GM12864 (cell line): ENCODE measurements at regions not wholly inside any gene's neighbourhood (a gene's known extent, or its start where the extent isn't known, plus 50 kb on each side); places are given as distances from the start of the nearest gene placed in this dataset.

Experiments used
- DNase-seq: peaks from one replicate; pipeline ENCODE4 v3.0.0-alpha.2; 2011; ENCODE audit warnings: low read depth
- H3K4me3 ChIP-seq: 2 replicates; pipeline ENCODE4 v1.5.1; 2011; ENCODE audit warnings: mild to moderate bottlenecking, low read depth, low read length, control low read depth
- TF ChIP-seq, protein P1 (sequence below): IDR thresholded peaks from 2 replicates; pipeline ENCODE4 v1.5.1; 2011; ENCODE audit warnings: low read depth, mild to moderate bottlenecking, moderate library complexity, low read length, control low read depth, inconsistent platforms; ENCODE audit errors: missing control alignments

DNA sequence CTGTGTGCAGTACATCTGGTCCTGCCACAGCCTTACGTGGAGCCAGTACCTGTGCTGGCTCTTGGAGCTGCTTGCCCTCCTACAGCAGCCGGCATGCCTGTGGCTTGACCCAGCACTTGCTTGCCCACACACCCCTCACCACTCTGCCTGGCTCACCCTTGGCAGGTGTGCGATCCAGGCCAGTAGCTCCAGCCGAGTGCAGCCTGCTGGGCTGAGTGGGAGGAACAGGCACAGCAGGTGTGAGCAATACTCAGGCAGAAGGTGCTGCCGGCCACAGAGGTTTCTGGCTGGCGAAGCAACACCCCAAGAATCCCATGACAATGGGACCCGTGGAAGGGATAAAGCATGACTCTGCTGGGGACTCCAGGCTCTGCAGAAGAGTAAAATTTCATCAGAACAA is 173.5 kb upstream of the ADCY1 start:
- TF ChIP-seq, protein P1, sequence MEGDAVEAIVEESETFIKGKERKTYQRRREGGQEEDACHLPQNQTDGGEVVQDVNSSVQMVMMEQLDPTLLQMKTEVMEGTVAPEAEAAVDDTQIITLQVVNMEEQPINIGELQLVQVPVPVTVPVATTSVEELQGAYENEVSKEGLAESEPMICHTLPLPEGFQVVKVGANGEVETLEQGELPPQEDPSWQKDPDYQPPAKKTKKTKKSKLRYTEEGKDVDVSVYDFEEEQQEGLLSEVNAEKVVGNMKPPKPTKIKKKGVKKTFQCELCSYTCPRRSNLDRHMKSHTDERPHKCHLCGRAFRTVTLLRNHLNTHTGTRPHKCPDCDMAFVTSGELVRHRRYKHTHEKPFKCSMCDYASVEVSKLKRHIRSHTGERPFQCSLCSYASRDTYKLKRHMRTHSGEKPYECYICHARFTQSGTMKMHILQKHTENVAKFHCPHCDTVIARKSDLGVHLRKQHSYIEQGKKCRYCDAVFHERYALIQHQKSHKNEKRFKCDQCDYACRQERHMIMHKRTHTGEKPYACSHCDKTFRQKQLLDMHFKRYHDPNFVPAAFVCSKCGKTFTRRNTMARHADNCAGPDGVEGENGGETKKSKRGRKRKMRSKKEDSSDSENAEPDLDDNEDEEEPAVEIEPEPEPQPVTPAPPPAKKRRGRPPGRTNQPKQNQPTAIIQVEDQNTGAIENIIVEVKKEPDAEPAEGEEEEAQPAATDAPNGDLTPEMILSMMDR: no peak
- no peak overlapping the region for H3K4me3 ChIP-seq
- DNase-seq: no peak

DNA sequence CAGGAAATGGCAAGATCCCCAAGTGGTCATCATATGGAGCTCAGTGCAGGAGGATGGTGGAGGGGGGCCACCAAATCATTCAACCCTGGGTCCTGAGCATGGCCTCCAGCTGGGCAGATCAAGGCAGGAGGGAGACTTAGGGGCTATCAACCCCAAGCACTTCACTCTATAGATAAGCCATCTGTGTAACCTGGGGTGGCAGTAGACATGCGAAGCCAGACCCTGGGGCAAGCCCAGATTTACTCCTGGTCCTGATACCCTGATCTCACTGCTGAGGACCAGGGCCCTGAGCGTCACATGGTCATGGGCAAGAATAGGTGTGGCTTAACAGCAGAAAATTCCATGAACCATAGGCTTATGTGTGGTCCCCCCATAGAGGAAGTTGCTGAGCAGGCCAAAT is 173.0 kb upstream of the ADCY1 start:
- TF ChIP-seq, protein P1: no peak
- H3K4me3 ChIP-seq: no peak overlapping the region
- no peak for DNase-seq

DNA sequence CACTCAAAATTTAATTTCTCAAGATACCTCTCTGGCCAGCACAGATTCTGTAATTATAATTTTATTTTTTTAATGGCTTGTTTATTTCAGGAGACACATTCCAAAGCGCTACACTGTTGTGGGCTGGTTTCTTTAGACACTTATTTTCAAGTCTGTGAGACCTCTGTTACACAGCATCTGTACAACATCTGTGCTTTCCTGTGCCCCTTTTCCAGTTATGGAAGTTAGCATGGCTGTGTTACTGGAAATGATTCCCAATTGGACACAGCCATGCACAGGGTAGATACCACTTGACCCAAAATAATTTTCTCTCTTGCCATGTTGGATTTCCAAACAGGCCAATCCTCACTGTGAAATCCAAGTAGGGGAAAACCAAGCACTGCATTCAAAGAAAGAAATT is 172.3 kb upstream of the ADCY1 start:
- TF ChIP-seq, protein P1: no peak
- no peak for DNase-seq

DNA sequence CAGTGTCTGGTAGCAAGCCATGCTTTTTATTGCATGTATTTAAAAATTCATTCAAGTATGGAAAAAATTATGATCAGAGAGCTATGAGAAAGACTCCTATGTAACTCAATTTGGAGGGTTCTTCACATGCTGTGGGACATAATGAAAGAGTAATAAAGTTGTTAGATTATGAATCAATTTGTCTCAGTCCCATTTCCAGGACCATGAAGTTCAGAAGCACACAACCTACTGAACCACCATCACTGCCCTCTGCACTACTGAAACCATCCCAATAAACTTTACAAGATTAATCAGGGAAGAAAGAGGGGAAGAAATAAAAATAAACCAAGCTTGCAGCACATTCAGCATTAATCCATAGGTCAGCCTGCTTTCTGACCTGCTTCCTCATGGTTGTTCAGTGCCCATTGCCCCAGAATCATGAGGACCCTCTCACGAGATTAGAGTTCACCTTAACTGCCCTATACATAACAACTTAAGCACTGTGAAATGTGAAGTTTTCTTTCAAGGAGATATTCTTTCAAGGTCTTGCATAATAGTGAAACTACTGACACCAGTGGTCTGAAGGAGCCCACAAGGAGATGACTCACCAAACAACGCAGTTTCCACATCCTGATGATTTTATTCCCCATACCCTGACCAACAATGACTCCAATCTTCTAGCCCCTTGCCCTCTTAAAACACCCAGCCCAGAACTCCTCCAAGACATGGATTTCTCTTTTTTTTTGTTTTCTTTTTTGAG is 171.5 kb upstream of the ADCY1 start:
- DNase-seq: no peak
- TF ChIP-seq, protein P1: no peak

More for the DNA sequence above, 172.3 kb upstream of the ADCY1 start:
- H3K4me3 ChIP-seq: no peak overlapping the region

DNA sequence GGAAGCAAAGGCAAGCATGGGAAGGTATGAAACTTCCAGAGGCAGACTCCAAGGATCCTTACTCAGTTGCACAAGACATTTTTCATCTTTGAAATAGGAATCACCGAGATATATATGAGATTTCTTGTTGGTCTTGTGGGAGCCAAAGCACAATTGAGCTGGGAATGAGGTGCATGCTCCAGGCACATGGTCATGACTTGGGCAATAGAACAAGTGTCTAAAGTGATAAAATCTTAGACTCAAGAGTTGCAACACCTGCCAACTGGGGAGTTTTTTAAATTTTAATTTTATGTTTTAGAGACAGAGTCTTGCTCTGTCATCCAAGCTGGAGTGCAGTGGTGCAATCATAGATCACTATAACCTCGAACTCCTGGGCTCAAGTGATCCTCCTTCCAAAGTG is 169.5 kb upstream of the ADCY1 start:
- TF ChIP-seq, protein P1: no peak

More for the DNA sequence above, 171.5 kb upstream of the ADCY1 start:
- no peak overlapping the region for H3K4me3 ChIP-seq

DNA sequence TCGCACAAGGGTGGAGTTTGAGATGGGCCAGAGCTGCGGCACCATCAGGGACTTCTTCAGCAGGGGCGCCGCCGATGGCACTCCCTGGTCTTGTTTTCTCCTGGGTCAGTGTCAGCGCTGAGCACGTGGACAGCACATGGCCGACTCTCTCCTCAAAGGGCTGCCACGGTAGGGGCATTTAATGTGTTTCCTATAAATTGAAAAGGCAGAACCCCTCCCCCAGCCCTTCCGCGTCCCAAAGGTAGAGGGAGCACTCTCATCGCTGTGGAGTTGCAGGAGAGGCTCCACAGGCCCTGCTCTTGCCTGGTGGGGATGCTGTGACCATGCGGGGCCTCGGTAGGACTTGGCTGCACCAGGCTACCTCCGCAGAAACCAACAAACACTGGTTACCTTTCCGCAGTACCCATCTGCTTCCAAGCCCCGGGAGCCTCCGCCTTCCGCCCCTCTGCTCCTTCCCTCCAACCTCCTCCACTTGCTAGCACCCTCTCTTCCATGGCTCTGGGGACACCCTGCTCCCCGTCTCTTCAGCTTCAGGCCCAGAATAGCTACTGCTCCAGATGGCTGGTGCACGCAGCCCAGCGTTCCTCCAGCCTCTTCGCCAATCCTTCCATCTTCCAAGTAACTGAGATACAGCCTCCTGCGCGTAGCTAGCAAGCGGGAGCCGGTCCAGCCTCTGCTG is 166.3 kb upstream of the ADCY1 start:
- no peak overlapping the region for H3K4me3 ChIP-seq
- TF ChIP-seq, protein P1: no peak
- no peak for DNase-seq

More for the DNA sequence above, 169.5 kb upstream of the ADCY1 start:
- no peak for DNase-seq
- no peak overlapping the region for H3K4me3 ChIP-seq
